GM19455 (cell line): ENCODE measurements at regions not wholly inside any gene's neighbourhood (a gene's known extent, or its start where the extent isn't known, plus 50 kb on each side); places are given as distances from the start of the nearest gene placed in this dataset.

Experiments used
- ATAC-seq: cut with Tn5 transposase; IDR thresholded peaks from one replicate; pipeline ENCODE4 v1.9.1; 2021; ENCODE audit not compliant: unreplicated experiment

DNA sequence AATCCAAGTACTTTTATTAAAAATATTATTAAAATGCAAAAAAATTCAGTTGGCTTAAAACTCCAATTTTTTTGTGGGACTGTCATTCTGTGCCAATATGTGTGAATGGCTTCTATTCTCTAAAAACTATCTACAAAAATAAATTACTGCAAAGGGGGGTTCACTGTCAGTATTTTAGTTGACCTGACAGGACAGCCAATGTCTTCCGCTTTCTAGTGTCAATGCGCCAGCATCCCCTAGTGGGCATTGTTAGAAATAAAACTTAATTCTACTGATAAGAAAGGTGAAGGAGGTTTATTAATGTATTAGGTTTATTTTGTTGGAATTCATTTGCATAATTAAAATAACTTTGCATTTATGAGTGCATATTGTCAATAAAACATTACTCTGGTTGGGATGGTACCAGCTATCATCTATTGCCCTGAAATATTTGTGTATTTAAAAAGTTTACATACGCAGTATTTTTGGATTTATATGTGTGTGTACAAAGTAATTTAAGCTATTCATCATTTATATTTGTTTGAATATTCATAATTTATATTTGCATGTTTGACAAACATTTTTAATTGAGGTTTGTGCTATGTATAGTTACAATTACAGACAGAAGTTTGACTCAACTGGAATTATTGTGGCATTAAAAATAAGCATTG is 527.2 kb downstream of the FLRT2 start:
- ATAC-seq: no peak

DNA sequence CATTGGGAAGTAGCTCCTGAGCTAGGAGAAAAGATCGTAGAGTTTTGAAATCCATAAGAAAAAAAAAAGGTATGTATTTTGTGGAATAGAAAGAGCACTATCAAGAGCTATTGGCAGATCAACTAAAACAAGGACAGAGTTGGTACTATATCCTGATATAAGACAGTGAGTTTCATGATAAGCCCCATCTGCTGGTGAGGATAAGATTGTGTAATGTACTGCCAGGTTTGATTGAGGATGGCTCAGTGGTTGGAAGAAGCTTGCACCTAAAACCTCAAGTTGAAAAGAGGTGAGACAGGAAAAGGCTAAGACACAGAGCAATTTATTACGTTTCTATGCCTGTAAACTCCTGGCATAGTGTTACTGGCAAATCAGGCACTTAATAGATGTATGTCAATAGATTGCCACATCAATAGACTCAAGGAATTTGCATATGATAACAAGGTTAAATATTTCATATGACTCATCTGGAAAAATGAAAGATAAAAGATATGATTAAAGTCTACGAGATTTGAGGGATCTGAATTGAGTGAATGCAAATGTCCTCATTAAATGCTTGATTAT is 525.6 kb downstream of the FLRT2 start:
- ATAC-seq: no peak

DNA sequence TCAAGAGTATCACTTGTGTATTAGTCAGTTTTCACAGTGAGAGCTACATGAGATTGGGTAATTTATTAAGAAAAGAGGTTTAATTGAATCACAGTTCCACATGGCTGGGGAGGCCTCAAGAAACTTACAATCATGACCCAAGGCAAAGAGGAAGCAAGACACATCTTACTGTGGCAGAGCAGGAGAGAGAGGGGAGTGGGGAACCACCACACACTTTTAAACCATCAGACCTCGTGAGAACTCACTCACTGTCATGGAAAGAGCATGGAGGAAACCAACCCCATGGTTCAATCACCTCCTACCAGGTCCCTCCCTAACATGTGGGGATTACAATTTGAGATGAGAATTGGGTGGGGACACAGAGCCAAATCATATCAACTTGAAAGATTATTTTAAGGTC is 522.9 kb downstream of the FLRT2 start:
- ATAC-seq: no peak

DNA sequence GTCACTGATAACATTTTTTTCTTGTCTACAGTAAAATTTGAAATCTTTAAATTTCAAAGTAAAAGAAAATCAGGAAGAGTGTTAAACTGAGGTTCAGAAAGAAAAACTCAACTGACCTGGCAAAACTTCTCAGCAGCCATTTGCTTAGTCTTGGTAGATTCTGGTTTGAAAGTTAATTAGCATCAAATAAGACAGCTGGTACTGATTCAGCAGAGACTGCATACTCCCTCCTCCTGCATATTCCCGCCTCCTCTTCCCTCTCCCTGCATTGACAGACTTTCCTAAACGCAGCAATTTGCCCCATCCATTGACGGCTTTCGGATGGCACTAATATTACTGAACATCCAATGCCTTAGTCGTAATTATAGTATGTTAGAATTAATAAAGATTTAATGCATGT is 520.8 kb downstream of the FLRT2 start:
- ATAC-seq: no peak

GRCh38 chr14:86050072-86050683 is 520.2 kb downstream of the FLRT2 start:
- ATAC-seq: no peak

- no peak for ATAC-seq
Measured at GRCh38 chr14:86039176-86039575, 509.2 kb downstream of the FLRT2 start.

GRCh38 chr14:86038387-86039042 is 508.6 kb downstream of the FLRT2 start:
- peak; percentile 79 for ATAC-seq

- ATAC-seq: no peak
Measured at GRCh38 chr14:86035882-86036281, 505.9 kb downstream of the FLRT2 start.

GRCh38 chr14:86027990-86028389 is 498.0 kb downstream of the FLRT2 start:
- no peak for ATAC-seq

GRCh38 chr14:86027144-86027543 is 497.2 kb downstream of the FLRT2 start:
- no peak for ATAC-seq

DNA sequence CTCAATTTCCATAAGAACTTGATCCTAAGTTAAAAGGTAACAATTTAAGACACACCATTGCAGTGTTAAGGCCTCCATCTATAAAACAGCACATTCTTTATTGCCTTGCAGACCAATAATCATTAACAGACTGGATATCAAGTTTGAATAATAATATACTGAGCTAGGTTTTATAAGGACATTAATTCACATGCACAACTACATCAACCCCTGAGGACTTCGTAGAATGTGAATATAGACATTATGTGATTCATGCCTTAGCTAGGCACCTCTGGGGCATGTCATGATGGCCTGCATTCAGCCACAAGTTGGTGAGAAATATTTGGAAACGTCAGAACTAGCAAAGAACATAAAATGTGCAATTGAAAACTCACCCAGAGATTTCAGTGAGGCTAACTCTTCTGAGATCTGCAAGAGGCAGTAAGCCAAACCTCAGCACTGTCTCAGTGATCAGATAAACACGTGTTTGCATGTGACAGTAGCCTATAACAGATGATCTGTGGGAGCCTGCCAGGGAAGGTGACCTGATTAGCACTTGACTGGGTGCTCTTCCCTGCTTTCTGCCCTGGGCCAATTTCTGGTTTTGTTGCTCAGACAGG is 492.2 kb downstream of the FLRT2 start:
- ATAC-seq: no peak

GRCh38 chr14:86020841-86021240 is 490.9 kb downstream of the FLRT2 start:
- ATAC-seq: no peak

DNA sequence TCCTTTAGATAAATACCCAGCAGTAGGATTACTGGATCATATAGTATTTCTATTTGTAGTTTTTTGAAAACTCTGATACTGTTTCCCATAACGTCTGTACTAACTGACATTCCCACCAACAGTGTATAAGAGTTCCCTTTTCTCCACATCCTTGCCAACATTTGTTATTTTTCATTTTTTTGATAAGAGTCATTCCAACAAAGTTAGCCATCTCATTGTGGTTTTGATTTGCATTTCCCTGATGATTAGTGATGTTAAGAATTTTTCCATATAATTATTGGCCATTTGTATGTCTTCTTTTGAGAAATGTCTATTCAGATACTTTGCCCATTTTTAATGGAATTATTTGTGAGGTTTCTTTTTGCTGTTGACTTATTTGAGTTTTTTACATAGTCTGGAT is 486.0 kb downstream of the FLRT2 start:
- no peak for ATAC-seq

GRCh38 chr14:86015511-86015910 is 485.6 kb downstream of the FLRT2 start:
- no peak for ATAC-seq

DNA sequence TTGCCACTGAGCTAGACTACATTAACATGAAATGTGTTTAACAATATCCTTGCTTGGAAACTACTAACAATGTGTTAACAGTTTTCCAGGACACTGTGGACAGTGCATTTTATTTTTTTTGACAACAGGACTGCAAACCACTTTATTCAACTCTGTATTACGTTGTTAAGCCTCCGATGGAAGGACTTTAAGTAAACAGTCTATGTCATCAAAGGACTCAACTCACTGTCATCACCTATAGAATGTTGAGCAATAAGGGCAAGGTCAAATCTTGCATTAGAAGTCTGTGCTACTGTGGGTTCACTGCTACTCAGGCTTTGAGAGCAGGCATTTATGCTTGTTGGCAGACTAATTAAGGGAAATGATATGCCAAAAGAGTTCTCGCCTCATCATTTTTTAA is 483.7 kb downstream of the FLRT2 start:
- ATAC-seq: no peak

- no peak for ATAC-seq
Measured at GRCh38 chr14:86012461-86012860, 482.5 kb downstream of the FLRT2 start.

DNA sequence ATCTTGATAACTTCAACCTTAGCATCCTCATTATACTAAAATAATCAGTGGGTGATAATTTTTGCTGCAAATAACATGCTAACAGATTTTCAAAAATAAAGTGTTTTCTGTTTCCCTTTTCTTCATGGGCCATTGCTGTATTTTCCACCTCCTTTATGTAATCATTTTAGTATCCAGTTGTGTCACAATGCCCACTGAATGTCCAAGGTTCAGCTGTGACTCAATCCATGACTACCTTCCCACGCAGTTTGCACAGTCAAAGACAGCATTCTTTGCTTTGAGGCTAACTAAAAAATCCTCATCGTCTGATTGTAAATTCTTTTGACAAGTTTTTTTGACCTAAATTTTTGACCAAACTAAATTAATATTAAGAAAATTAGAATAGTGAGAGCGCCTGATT is 474.1 kb downstream of the FLRT2 start:
- ATAC-seq: no peak

DNA sequence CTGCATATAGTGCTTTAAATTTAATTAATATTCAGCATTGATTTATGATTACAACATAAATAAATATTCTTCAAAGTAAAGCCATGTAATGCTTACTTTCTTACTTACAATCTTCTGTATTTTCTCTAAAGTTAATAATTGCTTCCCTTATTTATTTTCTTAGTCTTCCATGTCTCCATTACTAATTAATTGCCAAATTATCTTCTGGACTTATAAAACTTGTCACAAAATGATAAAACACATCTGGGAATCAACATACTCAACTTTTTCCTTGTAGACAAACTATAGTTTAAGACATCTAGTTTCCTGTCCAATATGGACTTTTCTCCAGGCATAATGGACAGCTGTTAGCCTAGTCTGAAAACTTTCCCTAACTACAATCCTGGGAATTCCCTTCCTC is 466.6 kb downstream of the FLRT2 start:
- no peak for ATAC-seq

DNA sequence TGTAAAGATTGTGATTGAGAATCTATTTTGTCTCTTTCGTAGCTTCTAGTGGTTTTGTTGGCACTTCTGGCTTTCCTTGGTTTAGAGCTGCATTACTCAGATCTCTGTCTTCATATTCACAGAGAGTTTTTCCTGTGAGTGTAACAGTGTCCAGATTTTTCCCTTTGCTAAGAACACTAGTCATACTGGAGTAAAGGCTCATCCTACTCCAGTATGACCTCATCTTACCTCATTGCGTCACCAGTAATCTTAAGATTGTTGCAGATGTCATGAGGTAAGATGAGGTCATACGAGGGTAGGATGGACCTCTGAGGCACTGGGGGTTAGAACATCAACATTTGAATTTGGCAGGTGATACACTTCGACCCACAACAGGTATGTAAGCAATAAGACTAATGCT is 461.2 kb downstream of the FLRT2 start:
- no peak for ATAC-seq

DNA sequence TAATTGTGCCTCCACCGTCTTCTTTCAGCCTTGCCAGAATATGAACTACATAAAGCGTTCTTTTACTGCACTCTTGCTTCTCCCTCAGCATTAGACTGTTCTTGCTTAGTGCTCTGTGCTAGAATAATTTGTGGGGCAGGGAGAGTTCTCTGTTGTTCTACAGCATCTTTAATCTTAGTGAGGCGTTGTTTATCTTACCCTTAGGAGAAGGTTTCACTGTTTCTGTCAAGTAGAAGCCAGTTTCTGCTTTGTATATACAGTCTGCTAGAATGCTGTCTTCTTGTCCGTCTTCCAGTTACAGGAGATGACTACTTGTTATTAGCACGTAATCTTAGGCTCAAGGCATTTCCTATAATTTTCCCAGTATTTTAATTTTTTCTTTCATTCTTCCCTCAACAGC is 458.0 kb downstream of the FLRT2 start:
- ATAC-seq: no peak

GRCh38 chr14:85987292-85987691 is 457.3 kb downstream of the FLRT2 start:
- ATAC-seq: no peak
